ENCODE measurements at regions not wholly inside any gene's neighbourhood (a gene's known extent, or its start where the extent isn't known, plus 50 kb on each side); places are given as distances from the start of the nearest gene placed in this dataset.

- TF ChIP-seq CTCF (optimal IDR thresholded peaks at IDR 0.05 in 1 of 3, IDR thresholded peaks at IDR 0.05 in 1 of 3, conservative IDR thresholded peaks at IDR 0.05 in 1 of 3; ENCODE audit: extremely low read depth in 1 of 3, insufficient read depth in 2 of 3, low read length in 3 of 3): no peak
- TF ChIP-seq EZH2 (IDR thresholded peaks at IDR 0.05; ENCODE audit: low read length): no peak
Measured at GRCh38 chr4:13168326-13168725, 315.8 kb downstream of the RAB28 start.

Measured in keratinocyte (primary cell).